Fibroblast of lung (primary cell): ENCODE measurements at regions not wholly inside any gene's neighbourhood (a gene's known extent, or its start where the extent isn't known, plus 50 kb on each side); places are given as distances from the start of the nearest gene placed in this dataset.

ENCODE experiments used
- EZH2 ChIP-seq: IDR thresholded peaks from 2 replicates; pipeline ENCODE4 v1.5.1; 2012; ENCODE audit warnings: low read length, control low read depth, mild to moderate bottlenecking; ENCODE audit errors: missing control alignments
- TF ChIP-seq, protein P1 (sequence below), 2 donors: IDR thresholded peaks in 1 of 2; conservative IDR thresholded peaks in 1 of 2; 1 replicate in 1 of 2; 2 replicates in 1 of 2; pipeline ENCODE4 v1.5.1; 2011 to 2012; ENCODE audit warnings: low read length in 2 of 2, control low read depth in 1 of 2, inconsistent platforms in 1 of 2, low read depth in 1 of 2, mild to moderate bottlenecking in 1 of 2

- TF ChIP-seq, protein P1, sequence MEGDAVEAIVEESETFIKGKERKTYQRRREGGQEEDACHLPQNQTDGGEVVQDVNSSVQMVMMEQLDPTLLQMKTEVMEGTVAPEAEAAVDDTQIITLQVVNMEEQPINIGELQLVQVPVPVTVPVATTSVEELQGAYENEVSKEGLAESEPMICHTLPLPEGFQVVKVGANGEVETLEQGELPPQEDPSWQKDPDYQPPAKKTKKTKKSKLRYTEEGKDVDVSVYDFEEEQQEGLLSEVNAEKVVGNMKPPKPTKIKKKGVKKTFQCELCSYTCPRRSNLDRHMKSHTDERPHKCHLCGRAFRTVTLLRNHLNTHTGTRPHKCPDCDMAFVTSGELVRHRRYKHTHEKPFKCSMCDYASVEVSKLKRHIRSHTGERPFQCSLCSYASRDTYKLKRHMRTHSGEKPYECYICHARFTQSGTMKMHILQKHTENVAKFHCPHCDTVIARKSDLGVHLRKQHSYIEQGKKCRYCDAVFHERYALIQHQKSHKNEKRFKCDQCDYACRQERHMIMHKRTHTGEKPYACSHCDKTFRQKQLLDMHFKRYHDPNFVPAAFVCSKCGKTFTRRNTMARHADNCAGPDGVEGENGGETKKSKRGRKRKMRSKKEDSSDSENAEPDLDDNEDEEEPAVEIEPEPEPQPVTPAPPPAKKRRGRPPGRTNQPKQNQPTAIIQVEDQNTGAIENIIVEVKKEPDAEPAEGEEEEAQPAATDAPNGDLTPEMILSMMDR (conservative IDR thresholded peaks at IDR 0.05 in 1 of 2, IDR thresholded peaks at IDR 0.05 in 1 of 2; ENCODE audit: low read depth in 1 of 2, low read length in 2 of 2): no peak
- no peak for TF ChIP-seq EZH2
Measured at GRCh38 chr5:173501271-173501670, 115.2 kb downstream of the BOD1 start.
